Endometrial microvascular endothelial cells (primary cell): ENCODE measurements at regions not wholly inside any gene's neighbourhood (a gene's known extent, or its start where the extent isn't known, plus 50 kb on each side); places are given as distances from the start of the nearest gene placed in this dataset.

ENCODE experiments used
- in situ Hi-C: cut with HindIII; loops from 2 replicates; pipeline ENCODE4 v1.10.0; 2017; ENCODE audit warnings: low sequenced_read_pairs, low pct_unique_long_range_greater_than_20kb; ENCODE audit errors: inconsistent ontology term

- in situ Hi-C loops = no loop called here
These were observed 327.0 kb downstream of the FOXL1 start for GRCh38 chr16:86905302-86905701.

GRCh38 chr16:86906623-86907022 lies 328.3 kb downstream of the FOXL1 start:
- in situ Hi-C loops = no loop called here

DNA sequence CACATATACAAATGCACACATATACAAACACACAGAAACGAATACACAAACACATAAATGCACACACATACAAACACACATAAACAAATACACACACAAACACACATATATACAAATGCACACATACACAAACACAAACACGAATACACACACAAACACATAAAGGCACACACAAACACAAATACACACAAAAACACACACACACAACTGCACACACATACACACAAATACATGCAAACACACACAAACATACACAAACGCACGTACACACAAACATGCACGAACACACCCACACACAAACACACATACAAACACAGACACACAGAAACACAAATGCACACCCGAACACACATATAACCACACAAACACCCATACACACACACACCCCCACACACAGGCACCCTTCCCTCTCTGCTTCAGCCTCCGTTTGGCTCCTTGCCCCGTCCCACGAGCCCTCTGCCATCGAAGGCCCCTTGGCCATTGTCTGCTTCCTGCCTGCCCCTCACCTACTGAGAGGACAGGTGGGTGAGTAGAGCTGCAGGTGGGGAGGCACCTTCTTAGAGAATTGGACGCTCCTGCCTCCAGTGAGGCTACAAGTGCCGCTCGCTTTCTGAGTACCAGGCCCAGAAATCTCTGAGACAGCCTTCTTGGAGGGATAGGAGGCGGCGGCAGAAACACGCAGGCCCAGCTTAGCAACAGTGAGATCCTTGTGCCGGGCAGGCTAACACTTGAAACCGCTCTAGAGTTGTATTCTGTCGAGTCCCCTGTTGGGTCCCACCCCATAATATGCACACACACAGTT lies 331.2 kb downstream of the FOXL1 start:
- in situ Hi-C loops = no loop called here

GRCh38 chr16:86910161-86910769 lies 331.9 kb downstream of the FOXL1 start:
- in situ Hi-C loops = no loop called here

GRCh38 chr16:86911437-86911958 lies 333.1 kb downstream of the FOXL1 start:
- in situ Hi-C loops = no loop called here

DNA sequence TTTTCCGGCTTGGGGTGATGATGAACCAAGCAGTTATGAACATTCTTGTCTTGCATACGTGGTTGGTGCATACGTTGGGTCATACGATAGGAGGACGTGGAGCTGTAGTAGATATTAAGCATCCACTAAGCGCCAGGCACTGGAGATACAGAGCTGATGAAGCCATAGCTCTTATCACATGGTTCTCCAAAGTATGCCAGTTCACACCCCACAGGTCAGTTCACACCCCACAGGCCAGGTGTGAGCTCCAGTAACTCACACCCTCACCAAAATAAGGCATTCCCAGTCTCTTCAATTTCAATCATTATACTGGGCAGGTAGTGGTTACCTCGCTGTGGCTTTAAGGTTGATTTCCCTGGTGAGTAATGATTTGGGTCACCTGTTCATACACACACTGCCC lies 335.5 kb downstream of the FOXL1 start:
- in situ Hi-C loops = no loop called here

DNA sequence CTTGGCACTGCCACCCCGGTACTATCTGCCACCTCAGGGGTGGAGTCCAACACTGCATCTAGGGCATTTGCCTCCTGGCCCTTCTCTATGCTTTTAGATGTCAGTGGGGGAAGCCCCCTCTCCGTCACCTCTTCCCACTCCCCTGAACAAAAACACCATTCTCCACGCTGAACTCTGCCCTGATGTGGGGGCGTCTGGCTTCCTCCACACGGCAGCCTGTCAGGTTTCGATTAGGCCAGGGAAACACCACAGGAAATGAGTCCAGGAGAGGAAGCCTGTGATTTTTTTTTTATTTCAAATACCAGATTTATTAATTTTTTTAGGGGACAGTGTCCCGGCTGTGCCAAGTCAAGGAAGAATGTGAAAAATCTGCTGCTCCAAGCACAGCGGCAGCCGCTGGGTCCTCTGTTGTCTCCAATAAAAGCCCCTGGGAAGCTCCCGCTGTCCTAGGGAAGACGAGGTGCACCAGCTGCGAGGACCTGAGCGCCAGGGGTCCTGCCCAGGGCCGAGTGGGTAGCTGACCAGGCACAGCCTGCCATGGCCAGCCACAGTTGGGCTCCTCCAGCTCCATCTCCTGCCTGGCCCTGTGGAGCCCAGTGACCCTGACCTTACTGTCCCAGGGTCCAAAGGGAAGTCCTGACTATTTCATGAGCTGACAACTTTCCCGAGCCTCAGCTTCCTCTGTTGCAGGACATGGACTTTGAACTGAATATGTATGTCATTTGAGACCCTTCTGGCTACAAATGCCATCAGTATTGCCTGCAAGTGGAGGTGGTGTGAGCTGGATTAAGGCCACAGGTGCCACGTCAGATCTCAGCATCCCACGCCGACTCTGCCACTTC lies 336.7 kb downstream of the FOXL1 start:
- in situ Hi-C loops = no loop called here

DNA sequence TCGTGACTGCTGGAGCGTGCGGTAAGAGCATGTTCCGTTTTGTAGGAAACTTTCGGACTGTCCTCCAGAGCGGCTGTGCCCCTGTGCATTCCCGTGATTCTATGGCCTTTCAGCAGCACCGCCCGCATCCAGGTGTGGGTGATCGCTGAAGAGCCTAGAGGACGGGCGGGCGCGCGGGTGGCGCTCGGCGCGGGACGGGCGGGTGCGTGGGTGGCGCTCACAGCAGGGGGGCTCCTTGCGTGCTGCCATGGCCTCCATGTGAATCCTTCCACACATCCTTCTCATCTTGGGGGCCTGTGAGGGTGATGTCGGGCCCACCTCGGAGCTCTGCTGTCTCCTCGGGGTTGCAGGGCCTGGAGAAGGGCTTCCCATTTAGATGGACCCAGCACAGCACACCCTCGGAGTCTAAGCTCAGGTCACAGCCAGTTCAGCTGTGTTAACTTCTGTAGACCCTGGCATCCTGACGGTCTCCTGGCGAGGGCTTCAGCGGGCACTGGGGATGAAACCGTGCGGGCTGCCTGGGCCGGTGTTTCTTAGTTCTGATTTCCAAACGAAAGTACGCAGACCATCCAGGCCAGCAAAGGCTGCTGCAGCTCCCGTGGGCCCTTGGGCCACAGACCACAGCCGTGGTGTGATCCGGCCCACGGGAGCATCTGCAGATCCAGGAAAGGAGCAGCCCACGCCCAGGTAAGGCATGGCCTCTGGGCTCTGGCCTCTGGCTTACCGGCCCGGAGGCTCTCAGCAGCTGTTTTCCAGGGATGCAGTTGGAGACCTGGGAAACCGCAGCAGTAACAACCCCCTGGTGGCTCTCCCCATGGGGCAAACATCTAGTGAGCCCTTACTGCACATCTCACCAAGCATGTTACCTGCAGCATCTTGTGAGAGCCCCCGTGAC lies 339.4 kb downstream of the FOXL1 start:
- in situ Hi-C loops = no loop called here

DNA sequence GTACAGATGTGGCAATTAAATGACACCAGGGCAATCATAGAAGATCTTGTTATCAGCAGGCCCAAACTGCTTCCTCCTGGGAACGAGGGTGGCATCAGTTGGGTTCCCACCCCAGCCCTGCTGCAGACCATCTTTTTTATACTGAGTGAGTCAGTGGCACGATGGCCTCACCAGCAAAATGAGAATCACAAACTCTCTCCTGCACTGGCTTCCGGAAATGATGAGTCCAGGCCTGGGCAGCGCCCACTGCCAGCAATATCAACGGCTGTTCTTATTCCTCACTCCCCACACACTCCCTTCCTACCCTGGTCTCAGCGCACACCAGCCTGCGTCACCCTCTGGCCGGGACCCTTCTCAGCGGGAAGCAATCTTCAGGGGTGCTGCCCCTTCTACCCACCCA lies 340.3 kb downstream of the FOXL1 start:
- in situ Hi-C loops = no loop called here

DNA sequence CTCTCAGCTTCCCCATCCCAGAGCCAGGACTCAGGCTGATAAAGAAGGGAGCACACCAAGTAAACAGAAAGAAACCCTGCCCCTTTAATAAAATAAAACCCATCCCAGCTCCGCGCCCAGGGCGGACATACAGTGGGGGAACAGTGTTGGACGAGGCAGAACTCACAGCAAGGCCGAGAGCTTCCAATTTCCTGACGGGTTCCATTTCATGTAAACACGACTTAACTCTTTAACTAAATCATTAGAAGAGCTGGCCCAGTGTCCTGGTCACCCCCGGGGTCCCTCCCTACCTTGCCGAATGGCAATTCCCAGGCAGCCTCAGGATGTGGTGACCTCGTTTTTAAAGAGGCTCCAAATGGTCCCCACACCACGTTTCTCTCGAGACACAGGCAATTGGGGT lies 340.7 kb downstream of the FOXL1 start:
- in situ Hi-C loops = no loop called here

DNA sequence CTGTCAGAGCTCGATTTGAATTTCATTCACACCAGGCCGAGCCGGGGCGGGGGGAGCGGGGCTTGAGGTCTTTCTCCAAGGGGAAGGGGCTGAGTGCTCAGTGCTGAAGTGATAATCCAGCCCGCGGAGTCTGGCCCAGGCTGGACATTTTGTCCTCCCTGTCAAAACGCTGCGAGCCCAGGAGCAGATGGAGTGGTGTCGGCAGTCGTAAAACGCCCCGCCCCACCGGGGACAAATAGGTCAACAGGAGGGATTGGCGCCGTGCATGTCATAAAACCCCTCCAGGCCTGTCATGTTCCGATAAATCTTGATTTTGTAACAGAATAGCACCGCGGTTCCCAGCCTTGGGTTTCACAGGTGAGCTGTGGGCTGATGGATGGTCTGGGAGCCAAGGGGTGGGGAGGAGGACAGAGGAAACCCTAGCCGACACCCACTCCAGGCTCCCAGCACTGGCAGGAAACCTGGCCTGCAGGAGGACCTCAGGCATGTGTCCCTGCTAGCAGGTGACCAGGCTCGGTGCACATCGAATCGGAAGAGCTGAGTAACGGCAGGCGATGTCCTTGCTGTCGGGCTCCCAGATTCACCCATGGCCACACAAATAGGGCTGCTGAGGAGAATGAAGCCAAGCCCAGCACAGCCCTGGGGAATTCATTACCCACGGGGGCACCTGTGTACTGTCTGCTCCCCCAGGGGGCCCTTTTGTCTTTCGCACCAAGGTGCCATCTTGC lies 341.4 kb downstream of the FOXL1 start:
- in situ Hi-C loops = no loop called here

- in situ Hi-C loops = no loop called here
These were observed 342.9 kb downstream of the FOXL1 start for GRCh38 chr16:86921289-86921688.

- in situ Hi-C loops = no loop called here
These were observed 344.0 kb downstream of the FOXL1 start for GRCh38 chr16:86922311-86922710.

GRCh38 chr16:86923656-86924055 lies 345.3 kb downstream of the FOXL1 start:
- in situ Hi-C loops = no loop called here

- in situ Hi-C loops = no loop called here
These were observed 346.2 kb downstream of the FOXL1 start for GRCh38 chr16:86924537-86924936.

- in situ Hi-C loops = no loop called here
These were observed 346.9 kb downstream of the FOXL1 start for GRCh38 chr16:86925067-86925791.
